ENCODE measurements at regions not wholly inside any gene's neighbourhood (a gene's known extent, or its start where the extent isn't known, plus 50 kb on each side); places are given as distances from the start of the nearest gene placed in this dataset.
"Not testable (repeated sequence)": the region's sequence is repeated elsewhere in the genome, so short reads cannot be mapped to it uniquely, and the experiment has no call there.

DNA sequence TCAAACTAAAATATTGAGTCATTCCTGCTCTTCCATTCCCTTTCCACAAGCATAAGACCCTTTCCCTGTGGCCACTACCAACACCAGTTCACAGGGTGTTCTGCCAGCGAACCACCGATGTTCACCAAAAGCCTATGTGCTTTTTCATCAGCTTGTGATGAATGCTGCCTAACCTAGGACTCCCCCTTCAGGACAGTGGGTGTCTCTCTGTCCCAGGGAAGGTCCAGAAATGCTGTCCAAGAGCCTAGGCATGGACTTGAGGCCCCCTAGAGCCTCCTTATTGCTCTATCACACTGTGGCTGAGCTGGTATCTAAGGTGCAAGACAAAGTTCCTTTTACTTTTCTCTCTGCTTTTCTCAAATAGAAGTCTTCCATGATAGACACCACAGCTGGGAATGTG lies 1015.6 kb downstream of the PCDH19 start:
- no peak for DNase-seq

DNA sequence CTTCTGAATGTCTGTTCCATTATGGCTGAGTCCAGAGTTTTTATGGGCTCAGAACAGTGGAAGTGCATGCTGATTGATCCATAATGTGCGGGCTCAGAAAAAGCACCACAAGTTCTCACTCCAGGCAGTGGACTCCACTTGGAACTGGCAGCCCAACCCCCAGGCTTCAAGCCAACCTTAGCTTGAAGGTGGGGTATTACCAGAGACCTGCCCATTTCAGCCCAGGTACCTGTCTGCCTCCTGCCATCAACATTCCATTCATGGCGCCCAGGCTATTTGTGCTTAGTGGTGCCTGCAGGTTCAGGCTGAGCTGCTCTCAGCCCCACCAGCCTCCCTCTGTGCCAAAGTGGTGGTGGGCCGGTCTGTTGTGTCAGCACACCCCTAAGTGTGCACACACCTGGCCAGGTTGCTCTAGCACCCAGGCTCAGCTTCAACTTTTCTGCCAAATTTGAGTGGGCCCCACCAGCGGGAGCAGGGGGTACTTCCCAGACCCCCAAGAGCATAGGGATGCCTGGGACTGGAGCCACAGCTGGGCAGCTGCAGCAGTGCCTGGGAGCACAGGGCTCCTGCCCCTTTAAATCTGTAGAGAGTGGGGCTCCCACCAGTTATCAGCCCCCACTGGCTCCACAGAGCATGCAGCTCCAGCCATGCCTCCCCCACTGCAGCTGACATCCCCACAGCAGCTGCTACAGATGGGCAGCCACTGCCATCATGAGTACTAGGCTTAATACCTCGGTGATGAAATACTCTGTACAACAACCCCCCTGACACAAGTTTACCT lies 1025.3 kb downstream of the PCDH19 start:
- no peak for DNase-seq

DNA sequence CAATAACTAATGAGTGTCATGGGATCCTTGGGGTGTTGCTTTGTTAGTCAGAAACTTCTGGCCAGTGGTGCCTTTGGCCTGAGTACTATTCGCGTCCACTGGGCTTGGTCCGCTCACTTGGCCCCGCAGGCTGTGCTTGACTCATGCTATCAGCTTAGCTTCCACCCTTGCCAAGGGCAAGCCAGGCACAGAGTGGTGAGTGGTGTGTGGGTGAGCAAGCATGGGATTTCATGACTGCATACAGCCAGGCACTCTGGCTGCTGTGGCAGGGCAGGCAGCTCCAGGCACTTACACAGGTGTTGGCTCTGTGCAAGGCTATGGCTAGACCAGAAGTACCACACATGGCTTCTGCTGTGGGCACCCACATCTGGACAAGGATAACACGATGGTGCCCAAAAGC lies 1026.3 kb downstream of the PCDH19 start:
- no peak for DNase-seq

DNA sequence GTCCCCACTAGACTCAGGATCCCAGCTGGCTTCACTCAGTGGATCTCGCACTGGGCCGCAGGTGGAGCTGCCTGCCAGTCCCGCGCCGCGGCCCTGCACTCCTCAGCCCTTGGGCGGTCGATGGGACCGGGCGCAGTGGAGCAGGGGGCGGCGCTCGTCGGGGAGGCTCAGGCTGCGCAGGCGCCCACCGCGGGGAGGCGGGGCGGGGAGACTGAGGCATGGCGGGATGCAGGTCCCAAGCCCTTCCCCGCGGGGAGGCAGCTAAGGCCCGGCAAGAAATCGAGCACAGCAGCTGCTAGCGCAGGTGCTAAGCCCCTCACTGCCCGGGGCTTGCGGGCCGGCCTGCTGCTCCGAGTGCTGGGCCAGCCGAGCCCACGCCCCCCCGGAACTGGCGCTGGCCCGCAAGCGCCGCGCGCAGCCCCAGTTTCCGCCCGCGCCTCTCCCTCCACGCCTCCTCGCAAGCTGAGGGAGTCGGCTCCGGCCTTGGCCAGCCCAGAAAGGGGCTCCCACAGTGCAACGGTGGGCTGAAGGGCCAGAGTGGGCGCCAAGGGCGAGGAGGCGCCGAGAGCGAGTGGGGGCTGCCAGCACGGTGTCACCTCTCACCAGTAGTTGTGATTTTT lies 1038.0 kb downstream of the PCDH19 start:
- DNase-seq: no peak

DNA sequence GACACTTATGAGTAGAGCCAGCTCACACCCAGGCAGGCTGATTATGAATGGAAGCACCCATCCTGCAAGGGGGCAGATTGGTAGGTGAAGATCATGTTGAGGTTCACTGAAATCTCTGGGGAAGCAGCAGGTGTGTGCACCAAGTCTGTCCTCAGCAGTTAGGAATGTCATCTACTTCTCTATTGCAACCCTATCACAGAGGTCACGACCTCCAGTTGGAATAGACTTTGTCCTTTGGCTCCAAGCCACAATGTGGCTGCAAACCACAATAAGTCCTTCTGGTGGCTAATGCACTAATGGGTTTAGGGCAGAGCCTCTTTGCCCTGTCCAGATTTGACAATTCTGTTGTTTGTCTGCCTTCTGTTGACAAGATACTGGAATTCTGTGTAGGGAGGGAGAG lies 1056.7 kb downstream of the PCDH19 start:
- no peak for DNase-seq

DNA sequence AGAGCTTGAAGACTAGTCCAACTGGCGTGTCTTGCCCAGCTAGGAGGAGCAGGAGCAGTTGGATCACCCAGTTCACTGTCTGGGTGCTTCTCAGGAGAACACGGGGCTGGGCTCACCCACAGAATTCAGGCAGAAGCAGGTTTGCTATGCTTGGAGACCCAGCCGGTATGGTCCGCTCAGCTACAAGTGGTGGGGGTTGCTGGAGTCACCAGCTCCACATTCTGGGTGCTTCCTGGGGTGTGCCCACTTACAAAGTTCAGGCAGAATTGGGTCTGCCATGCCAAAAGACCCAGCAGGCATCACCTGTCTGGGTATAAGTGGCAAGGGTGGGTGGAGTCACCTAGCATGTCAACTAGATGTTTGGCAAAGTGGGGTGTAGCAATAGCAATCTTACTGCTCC lies 1061.8 kb downstream of the PCDH19 start:
- DNase-seq: no peak

DNA sequence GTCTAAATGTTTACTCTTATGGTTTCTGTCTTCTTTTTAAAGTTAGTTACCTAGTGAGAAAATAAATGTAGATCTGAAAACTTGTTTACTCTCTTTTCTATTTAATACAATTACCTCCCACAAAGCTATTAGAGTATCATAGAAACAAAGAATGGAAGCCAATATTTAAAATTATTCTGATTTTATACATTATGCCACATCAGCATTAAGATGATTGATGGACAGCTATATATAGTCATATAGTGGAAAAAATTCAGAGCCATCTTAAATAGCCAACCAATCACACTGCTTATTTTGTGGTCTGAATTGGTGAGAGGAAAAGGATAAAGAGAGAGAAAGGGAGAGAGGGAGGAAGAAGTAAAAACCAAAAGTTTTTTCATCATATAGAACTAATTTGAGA lies 1101.8 kb downstream of the PCDH19 start:
- DNase-seq: no peak

DNA sequence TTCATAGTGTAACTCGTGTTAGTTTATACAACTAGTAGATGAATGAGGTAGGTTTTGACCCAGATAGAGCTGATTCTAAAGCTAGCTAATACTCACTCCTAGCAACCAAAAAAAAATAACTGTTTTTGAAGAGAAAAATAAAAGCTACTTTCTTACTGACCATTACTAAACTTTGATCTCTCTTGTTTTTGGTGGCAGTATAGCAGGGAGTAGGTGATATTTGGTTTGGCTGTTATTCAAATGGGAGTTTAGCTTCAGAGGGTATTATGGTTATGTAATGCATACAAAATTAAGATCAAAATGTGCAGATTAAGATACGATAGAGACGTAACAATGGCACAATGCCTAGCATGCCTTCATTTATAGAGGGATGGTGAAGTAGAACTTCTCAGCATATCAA lies 1104.5 kb downstream of the PCDH19 start:
- DNase-seq: no peak

DNA sequence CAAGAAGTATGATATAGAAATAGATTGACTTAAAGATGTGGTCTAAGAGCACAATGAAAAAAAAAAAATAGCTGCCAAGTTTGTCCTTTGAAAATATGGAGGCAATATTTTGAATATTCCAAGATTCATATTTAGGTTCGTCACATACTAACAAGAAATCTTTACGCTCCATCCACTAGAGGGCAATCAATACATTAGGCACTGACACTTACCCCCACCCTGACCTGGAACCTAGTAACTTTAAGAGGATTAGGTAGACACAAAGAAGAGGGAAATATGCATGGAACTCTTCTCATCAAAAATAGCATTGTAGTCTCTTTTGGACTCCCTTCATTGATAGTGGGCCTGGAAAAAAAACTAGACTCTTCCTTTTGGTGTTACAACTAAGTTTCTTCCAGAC lies 1108.1 kb downstream of the PCDH19 start:
- peak; percentile 0 for DNase-seq

DNA sequence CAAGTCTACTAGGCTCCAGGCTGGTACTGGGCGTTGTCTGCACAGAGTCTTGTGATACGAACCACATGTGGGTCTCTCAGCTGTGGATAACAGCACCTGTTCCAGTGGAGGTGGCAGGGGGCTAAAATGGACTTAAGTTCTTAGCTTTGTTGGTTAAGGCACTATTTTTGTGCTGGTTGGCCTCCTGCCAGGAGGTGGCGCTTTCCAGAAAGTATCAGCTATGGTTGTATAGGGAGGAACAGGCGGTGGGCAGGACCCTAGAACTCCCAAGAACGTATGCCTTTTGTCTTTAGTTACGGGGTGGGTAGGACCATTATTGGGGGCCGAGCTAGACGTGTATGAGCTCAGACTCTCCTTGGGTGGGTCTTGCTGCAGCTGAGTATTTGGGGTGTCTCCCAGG lies 1138.4 kb downstream of the PCDH19 start:
- no peak for DNase-seq

DNA sequence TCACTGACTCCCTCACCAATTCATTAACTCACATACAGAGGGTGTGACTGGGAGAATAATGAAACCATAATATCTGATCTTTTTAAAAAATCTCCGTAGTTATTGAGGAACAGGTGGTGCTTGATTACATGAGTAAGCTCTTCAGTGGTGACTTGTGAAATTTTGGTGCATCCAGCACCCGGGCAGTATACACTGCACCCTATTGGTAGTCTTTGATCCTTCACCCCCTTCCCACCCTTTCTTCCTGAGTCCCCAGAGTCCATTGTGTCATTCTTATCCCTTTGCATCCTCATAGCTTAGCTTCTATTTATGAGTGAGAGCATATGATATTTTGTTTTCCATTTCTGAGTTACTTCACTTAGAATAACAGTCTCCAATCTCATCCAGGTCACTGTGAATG lies 1143.8 kb downstream of the PCDH19 start:
- DNase-seq: no peak

DNA sequence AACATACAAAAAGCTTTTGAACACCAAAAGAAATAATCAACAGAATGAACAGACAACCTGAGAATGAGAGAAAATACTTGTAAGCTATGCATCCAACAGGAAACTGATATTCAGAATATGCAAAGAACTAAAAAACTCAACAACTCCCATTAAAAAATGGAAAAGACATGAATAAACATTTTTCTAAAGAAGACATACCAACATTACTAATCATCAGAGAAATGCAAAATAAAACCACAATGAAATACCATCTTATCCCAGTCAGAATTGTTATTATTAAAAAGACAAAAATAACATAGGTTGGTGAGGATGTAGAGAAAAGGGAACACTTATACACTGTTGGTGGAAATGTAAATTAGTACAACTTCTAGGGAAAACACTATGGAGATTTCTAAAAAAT lies 1161.9 kb downstream of the PCDH19 start:
- no peak for DNase-seq

DNA sequence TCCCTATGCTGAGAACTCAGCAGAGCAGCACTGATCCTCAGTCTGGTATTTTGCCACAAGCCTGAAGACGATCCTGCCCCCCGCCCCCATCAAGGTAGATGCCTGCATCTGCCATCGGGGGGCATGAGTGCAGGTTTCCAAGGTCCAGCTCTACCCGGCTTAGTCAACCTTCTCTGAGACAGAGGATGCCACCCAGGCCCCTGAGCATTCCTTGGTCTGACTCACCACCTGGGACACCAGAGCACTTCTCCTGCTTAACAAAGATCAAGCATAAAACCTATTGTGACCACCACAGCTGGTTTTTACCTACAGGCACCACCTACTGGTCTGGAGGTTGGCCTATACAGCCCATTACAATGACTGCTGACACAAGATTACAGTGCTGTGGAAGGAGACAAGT lies 1168.1 kb downstream of the PCDH19 start:
- no peak for DNase-seq

DNA sequence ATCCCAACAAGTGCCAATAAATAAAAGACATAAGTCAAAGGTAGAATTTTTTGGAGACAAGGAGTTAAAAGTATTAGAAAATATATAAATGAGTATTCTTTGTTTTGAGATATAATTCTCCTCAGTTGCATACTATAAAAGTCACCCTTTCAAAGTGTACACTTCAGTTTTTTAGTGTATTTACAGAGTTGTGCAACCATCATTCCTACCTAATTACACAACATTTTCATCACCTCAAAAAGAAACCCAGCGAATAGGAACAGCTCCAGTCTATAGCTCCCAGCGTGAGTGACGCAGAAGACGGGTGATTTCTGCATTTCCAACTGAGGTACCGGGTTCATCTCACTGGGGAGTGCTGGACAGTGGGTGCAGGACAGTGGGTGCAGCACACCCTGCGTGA lies 1175.7 kb downstream of the PCDH19 start:
- DNase-seq: not testable (repeated sequence)

DNA sequence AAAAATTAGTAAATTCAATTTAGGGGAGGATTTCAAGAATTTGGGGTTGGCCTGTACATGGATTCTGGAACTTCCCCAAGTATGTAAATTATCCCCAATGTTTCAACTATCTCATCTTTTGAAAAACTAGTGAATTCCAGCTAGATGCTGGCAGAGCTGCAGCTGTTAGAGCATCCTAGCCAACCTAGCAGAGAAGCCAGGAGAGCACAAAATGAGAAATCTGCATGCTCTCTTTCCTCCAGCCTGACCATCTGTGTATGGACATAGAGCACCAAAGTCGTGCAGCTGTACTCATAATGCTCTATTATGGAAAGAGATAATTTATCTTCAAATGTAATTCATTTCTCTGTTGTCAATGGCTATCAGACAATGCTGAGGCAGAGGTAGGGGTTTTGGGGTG lies 1217.7 kb downstream of the PCDH19 start:
- DNase-seq: no peak

DNA sequence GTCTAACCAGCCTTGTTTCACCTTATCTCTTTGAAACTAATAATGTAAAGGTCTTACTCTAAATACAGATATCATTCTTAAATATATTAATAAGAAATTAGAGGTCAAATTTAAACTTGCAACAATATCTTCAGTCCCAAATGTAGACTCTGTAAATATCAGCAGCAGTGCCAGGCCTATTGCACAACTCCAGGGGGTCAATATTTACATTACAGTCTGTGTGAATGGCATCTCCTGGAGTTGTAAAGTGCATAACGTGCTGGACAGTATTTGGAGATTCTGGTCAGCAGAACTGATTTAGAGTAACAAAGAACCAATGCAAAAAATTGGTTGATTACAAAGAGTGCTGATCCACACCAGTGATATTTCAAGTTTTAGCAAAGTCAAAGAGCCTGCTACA lies 1225.9 kb downstream of the PCDH19 start:
- DNase-seq: no peak

DNA sequence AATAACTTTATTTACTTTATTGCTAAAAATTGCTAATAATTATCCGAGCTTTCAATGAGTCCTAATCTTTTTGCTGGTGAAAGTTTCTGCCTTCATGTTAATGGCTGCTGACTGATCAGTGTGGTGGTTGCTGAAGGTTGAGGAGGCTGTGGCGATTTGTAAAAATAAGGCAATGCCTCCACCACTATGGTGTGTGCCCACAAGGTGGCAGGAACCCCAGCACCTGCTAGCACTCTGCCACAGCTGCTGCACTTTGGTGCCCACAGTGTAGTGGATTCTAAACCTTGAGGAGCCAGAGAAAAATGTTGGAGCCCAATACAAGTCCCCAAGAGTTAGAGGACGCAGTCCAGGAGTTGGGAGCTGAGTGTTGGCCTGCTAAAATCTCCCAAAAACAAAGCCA lies 1237.1 kb downstream of the PCDH19 start:
- DNase-seq: no peak

DNA sequence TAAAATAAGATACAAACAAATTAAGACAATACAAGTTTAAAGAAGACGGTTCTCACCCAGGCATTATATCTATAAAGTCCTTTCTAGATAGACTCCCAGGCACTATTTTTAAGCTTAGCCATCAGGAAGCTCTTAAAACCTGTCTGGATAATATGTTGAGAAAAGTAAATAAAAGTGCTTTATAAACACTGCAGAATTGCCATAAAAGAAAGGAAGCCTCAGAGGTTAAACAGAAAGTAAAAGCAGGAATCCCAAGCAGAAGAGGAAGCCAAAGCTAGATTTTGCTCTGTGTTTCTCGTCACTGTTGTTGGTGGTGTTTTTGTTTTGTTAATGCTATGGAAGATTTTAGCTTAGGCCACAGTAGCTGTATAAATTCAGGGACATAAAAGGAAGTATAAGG lies 1267.3 kb downstream of the PCDH19 start:
- DNase-seq: no peak

DNA sequence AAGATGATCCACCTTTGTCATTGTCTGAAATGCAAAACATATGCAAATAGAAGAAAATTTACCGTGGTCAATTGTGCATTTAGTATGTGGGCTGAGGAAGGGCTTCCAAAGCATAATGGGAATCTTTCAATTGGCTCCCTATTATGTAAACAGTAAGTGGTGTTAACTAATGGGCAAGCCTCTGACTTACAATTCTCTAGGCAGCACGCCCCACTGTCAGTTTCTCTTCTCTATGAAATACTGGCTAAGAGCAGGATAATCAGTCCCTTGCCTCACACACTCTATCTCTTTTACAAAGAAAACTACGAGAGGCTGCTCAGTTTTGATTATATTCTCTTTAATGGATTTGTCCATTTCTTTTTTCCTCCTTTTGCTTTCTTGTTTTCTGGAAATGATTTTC lies 1272.6 kb downstream of the PCDH19 start:
- no peak for DNase-seq

DNA sequence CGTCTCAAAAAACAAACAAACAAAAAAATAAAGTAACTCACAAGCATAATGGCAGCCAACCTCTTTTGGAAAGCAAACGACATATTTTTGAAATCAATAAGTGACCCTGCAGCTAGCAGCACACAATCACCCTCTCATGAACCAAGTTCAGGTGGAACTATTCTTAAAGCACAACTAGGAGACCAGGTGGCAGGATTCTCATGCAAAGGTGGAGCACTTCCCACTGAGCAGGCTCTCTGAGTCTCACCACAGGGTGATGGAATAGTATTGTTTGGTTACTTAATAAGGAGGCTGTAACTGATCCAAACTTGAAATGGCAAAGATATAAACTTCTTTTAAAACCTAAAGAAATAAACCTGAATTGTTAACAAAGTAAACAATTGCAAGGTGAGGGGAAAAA lies 1293.1 kb downstream of the PCDH19 start:
- no peak for DNase-seq

DNA sequence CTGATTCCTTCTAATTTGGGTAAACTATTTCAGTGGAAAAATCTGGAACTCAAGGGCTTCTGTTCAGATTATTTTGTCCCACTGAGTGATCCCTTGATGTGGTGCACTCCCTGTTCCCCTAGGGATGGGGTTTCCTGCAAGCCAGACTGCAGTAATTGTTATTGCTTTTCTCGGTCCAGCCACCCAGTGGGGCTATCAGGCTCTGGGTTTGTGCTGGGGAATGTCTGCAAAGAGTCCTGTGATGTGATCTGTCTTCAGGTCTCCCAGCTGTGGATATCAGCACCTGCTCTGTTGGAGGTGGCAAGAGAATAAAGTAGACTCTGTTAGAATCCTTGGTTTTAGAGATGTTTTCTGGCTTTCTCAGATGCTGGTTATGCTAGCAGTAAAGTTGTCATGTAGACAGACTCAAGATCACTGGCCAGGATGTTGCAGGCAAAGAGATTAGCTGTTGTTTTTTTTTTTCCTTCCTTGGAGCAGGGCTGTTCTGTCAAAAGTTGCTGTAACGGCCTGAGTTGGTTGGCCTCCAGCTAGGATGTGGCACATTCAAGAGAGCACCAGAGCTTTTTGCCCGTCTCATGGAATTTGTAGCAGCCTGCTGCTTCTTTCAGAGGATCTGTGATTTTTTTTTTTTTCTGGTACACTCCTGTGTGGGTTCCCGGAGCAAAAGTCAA lies 1314.0 kb downstream of the PCDH19 start:
- no peak for DNase-seq

DNA sequence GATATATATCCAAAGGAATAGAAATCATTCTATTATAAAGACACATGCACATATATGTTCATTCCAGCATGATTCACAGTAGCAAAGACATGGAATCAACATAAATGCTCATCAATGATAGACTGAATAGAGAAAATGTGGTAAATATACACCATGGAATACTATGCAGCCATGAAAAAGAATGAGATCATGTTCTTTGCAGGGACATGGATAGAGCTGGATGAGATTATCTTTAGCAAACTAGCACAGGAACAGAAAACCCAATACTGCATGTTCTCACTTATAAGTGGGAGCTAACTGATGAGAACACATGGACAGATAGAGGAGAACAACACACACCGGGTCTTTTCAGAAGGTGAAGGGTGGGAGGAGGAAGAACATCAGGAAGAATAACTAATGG lies 1318.6 kb downstream of the PCDH19 start:
- no peak for DNase-seq

DNA sequence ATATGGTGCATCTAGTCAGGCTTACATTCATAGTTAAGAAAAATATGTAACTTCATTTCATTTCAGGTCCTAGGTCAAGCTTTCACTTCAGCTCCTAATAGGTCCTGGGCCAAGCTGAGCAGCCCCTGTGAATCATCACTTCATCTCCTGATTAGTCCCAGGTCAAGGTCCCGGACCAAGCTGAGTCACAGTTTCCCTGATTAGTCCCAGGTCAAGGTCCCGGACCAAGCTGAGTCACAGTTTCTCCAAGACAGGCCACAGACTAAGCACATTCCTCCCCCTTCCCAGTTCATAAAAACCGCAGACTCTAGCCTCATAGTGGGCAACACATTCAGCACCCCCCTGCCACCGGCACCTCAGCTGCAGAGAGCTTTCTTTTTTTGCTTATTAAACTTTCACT lies 1331.8 kb downstream of the PCDH19 start:
- DNase-seq: no peak

DNA sequence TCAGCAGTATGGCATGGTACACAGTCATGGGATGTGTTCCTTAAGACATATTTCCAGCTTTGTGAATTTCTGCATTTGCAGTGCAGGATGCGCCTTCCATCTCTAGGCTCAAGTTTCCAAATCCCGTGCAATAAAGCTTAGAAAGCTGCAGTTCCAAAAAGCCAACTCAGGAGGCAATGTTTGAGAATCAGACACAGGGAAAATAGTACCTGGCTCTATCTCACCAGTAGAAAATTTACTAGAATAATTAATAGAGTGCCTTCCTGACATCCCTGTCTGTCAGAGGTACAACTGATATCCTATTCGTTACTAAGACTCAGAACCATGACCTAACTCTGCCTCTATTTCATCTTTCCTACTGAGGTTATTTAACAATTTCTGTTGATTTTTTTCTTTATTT lies 1333.0 kb downstream of the PCDH19 start:
- DNase-seq: no peak

DNA sequence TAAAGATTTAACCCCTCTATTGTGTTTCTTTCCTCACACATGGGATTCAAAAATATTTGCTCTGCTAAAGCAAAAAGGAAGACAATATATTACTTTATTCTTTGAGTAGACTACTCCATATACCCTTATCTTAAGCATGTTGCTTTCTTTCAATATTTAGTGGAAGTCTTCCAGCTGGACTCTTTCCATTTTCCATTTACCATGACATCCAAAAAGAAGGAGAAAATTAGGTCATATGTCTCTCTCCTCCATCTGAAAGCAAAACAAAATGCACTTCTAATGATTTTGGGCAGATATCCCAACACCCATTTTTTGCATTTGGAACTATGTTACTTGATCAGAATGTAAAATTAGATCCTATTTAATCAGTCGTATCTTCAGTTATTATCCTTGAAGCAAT lies 1336.5 kb downstream of the PCDH19 start:
- no peak for DNase-seq
